ENCODE measurements at regions not wholly inside any gene's neighbourhood (a gene's known extent, or its start where the extent isn't known, plus 50 kb on each side); places are given as distances from the start of the nearest gene placed in this dataset.

DNA sequence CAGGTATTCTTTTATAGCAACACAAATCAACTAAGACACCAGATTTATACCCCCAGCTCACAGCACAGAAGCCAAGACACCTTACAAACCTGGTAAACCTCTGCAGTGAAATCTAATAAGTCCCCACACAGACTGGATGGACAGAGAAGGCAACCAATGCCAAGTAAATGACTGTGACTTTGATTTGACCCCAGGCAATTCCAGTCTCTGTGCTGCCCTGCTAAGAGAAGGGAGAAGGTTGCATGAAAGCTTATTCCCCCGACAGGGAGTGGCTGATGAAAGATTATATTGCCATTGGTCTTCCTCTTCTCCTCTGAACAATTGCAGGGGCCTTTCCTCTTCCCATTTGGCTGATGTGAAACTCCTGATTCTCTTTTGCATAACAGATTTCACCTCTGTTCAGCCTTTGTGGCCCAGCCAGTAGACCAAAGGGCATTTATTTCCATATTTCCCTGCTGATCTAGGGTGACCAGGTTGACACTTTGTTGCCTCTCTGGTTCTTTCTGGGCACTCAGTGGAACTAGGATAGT, 107.6 kb downstream of the ADRB2 start:
- Histone ChIP-seq H3K9ac (ENCODE audit: low read depth, low read length) (no peak overlapping the region), H3K4me3 (ENCODE audit: low read length) (no peak overlapping the region), H3K27me3 (ENCODE audit: insufficient read depth, low read length) (no peaks in the 10 kb centered on the region), H3K4me1 (ENCODE audit: insufficient read depth, low read length) (0 out of 2 replicates have a peak, but pooled peaks cover 5% of the 10 kb centered on the region), H3K9me3 (ENCODE audit: insufficient read depth, low read depth, low read length) (no peaks in the 10 kb centered on the region), H3K36me3 (ENCODE audit: insufficient read depth, low read depth, low read length) (no peaks in the 10 kb centered on the region), H3K27ac (ENCODE audit: low read length) (no peak overlapping the region)

DNA sequence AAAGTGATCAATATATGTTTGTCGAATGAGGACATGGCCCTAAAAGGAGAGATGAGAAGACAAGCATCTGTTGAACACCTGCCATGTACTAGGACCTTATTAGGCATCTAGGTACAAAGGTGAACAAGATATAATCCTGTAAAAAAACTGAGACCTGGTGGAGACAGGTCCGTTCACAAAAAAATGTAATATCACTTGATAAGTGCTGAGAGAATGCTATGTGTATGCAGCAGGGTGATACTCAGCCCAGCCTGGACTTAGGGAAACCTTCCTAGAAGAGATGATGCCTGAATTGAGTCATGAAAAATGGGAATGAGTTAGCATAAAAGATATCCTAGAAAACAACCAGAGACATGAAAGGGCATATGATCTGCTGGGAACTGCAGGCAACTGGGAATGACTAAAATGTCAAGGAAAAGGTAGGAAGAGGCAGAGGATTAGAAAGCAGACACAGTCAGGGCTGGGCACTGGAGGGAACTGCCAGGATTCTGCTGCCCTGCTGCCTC, 108.5 kb downstream of the ADRB2 start:
- no peak overlapping the region for H3K27ac ChIP-seq (ENCODE audit: low read length)
- 0 out of 2 replicates have a peak, but pooled peaks cover 5% of the 10 kb centered on the region for H3K4me1 ChIP-seq (ENCODE audit: insufficient read depth, low read length)
- no peak overlapping the region for H3K9ac ChIP-seq (ENCODE audit: low read depth, low read length)
- no peaks in the 10 kb centered on the region for H3K9me3 ChIP-seq (ENCODE audit: insufficient read depth, low read depth, low read length)
- H3K4me3 ChIP-seq (ENCODE audit: low read length), result no peak overlapping the region
- H3K27me3 ChIP-seq (ENCODE audit: insufficient read depth, low read length), result no peaks in the 10 kb centered on the region
- no peaks in the 10 kb centered on the region for H3K36me3 ChIP-seq (ENCODE audit: insufficient read depth, low read depth, low read length)

DNA sequence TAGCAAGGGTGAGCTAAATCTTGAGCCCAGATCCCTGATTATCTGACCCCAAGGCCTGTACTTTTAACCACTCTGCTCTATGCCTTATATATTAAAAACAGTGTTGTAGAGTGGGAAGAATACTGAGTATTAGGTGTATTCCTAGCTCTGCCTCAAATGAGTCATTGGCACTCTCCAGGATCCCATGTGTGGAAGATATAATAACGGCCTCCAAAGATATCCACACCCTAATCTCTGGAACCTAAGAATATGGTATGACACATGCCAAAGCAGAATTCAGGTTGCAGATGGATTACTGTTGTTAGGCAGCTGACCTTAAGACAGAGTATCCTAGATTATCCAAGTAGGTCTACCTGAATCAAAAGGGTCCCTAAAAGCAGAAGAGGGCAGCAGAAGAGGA, 110.8 kb downstream of the ADRB2 start:
- Histone ChIP-seq H3K4me3 (ENCODE audit: low read length) (no peak overlapping the region), H3K4me1 (ENCODE audit: insufficient read depth, low read length) (no peaks in the 10 kb centered on the region; the same call in 1 of the 2 replicates), H3K9me3 (ENCODE audit: insufficient read depth, low read depth, low read length) (no peaks in the 10 kb centered on the region; the same call in 1 of the 2 replicates), H3K36me3 (ENCODE audit: insufficient read depth, low read depth, low read length) (no peaks in the 10 kb centered on the region), H3K27me3 (ENCODE audit: insufficient read depth, low read length) (no peaks in the 10 kb centered on the region), H3K9ac (ENCODE audit: low read depth, low read length) (no peak overlapping the region), H3K27ac (ENCODE audit: low read length) (no peak overlapping the region)

DNA sequence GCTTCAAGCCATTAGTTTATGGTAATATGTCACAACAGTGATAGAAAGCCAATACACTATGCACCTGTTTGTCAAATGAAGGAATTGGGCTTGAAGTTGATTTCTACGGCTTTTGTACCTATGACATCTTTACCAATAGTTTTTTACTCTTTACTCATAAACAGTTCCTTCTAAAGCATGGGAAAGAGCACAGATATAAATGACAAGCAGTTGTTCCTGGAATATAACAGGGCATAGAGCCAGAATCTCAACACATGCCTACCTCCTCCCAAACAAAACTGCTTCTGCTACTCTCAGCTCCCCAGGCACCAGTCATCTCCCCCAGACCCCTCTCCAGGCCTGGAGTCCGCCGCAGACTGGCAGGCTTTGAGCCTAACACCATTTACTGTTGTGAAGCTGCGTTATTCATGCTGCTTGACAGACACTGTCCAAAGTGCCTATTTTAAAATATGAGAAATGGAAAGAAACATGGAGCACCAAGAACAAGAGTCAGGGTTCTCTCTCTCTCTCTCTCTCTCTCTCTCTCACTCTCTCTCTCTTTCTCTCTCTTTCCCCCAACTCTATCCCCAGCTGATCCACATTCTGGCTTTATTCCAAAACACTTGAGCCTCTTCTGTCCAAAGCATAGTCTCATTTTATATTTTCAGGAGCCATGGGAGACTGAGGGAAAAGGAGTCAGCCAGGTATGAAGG, 111.6 kb downstream of the ADRB2 start:
- no peaks in the 10 kb centered on the region for H3K36me3 ChIP-seq (ENCODE audit: insufficient read depth, low read depth, low read length)
- no peaks in the 10 kb centered on the region; the same call in 1 of the 2 replicates for H3K9me3 ChIP-seq (ENCODE audit: insufficient read depth, low read depth, low read length)
- no peak overlapping the region for H3K4me3 ChIP-seq (ENCODE audit: low read length)
- H3K4me1 ChIP-seq (ENCODE audit: insufficient read depth, low read length), result no peaks in the 10 kb centered on the region; the same call in 1 of the 2 replicates
- H3K27me3 ChIP-seq (ENCODE audit: insufficient read depth, low read length), result no peaks in the 10 kb centered on the region
- no peak overlapping the region for H3K9ac ChIP-seq (ENCODE audit: low read depth, low read length)
- H3K27ac ChIP-seq (ENCODE audit: low read length), result no peak overlapping the region

DNA sequence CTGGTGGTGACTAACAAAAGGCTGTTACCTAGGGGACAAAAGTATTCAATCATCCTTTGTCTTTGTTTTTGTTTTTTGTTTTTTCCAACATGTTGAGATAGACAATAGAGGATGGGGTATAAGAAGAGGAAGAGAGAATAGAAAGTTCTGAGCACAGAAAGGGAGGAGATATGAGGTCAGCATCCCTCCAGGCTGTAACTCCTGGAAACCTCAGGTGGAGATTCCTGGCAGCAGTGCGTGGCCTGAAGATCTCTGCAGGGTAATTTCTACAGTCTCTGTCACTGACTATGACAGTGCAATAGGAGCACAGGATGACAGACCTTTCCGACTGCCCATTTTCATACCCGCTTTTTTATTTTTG, 112.1 kb downstream of the ADRB2 start:
- H3K9ac ChIP-seq (ENCODE audit: low read depth, low read length), result no peak overlapping the region
- no peaks in the 10 kb centered on the region; the same call in 1 of the 2 replicates for H3K4me1 ChIP-seq (ENCODE audit: insufficient read depth, low read length)
- H3K9me3 ChIP-seq (ENCODE audit: insufficient read depth, low read depth, low read length), result no peaks in the 10 kb centered on the region; the same call in 1 of the 2 replicates
- H3K27ac ChIP-seq (ENCODE audit: low read length), result no peak overlapping the region
- H3K27me3 ChIP-seq (ENCODE audit: insufficient read depth, low read length), result no peaks in the 10 kb centered on the region
- H3K36me3 ChIP-seq (ENCODE audit: insufficient read depth, low read depth, low read length), result no peaks in the 10 kb centered on the region
- no peak overlapping the region for H3K4me3 ChIP-seq (ENCODE audit: low read length)

DNA sequence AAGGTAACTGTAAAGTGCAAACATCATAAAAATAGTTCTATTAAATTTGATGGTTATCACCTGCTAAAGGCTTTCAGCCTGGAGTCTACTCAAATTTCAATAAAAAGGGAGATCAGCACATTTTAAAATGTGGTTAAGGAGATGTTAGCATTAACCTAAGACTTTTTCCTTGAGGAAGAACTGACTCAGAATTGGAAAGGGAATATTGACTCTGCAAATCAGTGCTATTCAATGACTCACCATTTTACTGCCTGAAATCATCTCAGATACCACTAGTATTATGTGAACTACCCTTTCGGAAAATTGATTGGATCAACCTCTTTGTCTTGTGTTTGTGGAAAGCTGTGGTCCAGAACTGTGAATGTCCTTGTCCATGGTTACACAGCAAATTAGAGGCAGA, 113.3 kb downstream of the ADRB2 start:
- Histone ChIP-seq H3K9ac (ENCODE audit: low read depth, low read length) (no peak overlapping the region), H3K4me1 (ENCODE audit: insufficient read depth, low read length) (no peaks in the 10 kb centered on the region; the same call in 1 of the 2 replicates), H3K27me3 (ENCODE audit: insufficient read depth, low read length) (no peaks in the 10 kb centered on the region), H3K4me3 (ENCODE audit: low read length) (no peak overlapping the region), H3K9me3 (ENCODE audit: insufficient read depth, low read depth, low read length) (no peaks in the 10 kb centered on the region; the same call in 1 of the 2 replicates), H3K27ac (ENCODE audit: low read length) (no peak overlapping the region), H3K36me3 (ENCODE audit: insufficient read depth, low read depth, low read length) (no peaks in the 10 kb centered on the region)

DNA sequence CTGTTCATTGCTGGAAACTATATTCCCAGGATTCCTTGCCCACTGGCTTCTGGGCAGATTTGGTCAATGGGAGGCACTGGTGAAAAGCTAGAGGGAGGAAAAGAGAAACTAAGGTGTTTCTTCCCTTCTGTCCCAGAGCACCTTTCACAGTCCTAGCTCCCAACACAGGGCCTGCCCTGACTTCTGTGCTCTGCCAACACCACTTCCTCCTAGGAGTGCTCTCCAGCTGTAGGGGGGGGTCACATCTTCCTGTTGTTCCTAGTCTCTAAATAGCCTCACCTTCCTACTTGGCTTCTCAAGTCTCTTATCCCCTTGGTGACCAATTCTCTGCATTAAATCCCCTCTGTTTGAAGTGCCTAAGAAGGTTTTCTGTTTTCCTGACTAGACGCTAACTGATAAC, 115.4 kb downstream of the ADRB2 start:
- no peaks in the 10 kb centered on the region for H3K27me3 ChIP-seq (ENCODE audit: insufficient read depth, low read length)
- no peak overlapping the region for H3K4me3 ChIP-seq (ENCODE audit: low read length)
- H3K27ac ChIP-seq (ENCODE audit: low read length), result no peak overlapping the region
- no peaks in the 10 kb centered on the region; the same call in 1 of the 2 replicates for H3K4me1 ChIP-seq (ENCODE audit: insufficient read depth, low read length)
- H3K9me3 ChIP-seq (ENCODE audit: insufficient read depth, low read depth, low read length), result no peaks in the 10 kb centered on the region; the same call in 1 of the 2 replicates
- H3K36me3 ChIP-seq (ENCODE audit: insufficient read depth, low read depth, low read length), result no peaks in the 10 kb centered on the region
- H3K9ac ChIP-seq (ENCODE audit: low read depth, low read length), result no peak overlapping the region

DNA sequence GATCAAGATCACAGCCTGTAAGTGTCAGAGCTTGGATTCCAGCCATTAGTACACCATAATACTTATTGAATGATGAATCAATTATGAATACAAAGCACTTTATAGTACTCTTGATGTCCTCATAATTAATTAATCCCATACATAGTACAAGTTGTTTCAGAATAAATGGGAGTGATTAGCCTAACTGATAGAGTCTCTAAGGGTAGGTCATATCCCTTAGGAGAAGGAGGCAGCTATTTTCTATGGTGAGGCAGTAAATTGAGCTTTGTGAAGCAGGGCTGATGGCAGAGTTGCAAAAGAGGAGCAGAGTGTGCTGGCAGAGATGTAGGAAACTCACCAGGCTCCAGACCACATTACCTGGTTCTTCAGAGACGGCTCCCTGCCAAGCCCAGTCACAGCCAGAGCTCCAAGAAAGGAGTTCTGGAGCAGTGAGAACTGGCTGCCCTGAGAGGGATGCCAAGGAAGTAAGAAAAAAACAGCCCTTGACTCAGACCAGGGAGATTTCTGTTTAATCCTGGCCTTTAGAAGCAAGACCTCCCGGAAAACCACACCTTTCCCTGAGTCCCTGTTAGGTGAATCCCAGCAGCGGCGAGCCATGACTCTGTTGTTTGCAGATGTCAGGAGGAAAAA, 112.9 kb downstream of the SH3TC2 start:
- H3K4me1 ChIP-seq (ENCODE audit: insufficient read depth, low read length), result peaks cover 14% of the 10 kb centered on the region; the same call in 1 of the 2 replicates
- H3K4me3 ChIP-seq (ENCODE audit: low read length), result no peak overlapping the region
- no peak overlapping the region for H3K27ac ChIP-seq (ENCODE audit: low read length)
- H3K9ac ChIP-seq (ENCODE audit: low read depth, low read length), result no peak overlapping the region
- H3K36me3 ChIP-seq (ENCODE audit: insufficient read depth, low read depth, low read length), result no peaks in the 10 kb centered on the region
- H3K9me3 ChIP-seq (ENCODE audit: insufficient read depth, low read depth, low read length), result no peaks in the 10 kb centered on the region
- no peaks in the 10 kb centered on the region for H3K27me3 ChIP-seq (ENCODE audit: insufficient read depth, low read length)

DNA sequence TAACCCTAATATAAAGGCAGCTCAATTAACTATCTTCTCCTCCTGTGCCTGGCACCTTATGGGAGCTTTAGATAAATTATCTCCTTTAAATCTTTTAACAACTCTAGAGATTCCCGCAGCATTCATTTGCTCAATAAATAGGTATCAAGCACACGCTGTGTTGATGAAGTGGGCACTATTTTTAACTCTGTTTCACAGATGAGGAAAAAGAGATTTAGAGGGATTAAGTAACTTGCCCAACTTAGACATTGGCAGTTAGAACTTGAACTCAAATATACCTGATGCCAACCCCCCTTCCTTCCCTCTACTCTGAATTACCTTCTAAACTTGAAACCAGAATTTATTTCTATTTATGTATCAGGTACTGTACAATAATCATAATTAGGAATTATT, 112.4 kb downstream of the SH3TC2 start:
- Histone ChIP-seq H3K4me3 (ENCODE audit: low read length) (no peak overlapping the region), H3K9me3 (ENCODE audit: insufficient read depth, low read depth, low read length) (no peaks in the 10 kb centered on the region), H3K27me3 (ENCODE audit: insufficient read depth, low read length) (no peaks in the 10 kb centered on the region), H3K4me1 (ENCODE audit: insufficient read depth, low read length) (peaks cover 14% of the 10 kb centered on the region; the same call in 1 of the 2 replicates), H3K9ac (ENCODE audit: low read depth, low read length) (no peak overlapping the region), H3K27ac (ENCODE audit: low read length) (no peak overlapping the region), H3K36me3 (ENCODE audit: insufficient read depth, low read depth, low read length) (no peaks in the 10 kb centered on the region)

DNA sequence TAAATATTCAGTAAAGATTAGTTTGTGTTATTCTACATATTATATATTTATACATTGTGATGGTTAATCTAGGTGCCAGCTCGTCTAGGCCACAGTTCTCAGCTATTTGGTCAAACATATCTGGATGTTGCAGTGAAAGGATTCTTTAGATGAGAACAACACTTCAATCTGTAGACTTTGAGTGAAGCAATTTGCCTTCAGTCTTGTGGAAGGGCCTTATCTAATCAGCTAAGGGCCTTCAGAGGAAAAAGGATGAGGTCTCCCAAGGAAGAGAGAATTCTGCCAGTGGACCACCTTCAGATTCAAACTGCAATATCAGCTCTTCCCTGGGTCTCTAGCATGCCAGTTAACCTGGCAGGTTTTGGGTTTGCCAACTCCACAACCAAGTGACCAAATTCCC, 112.0 kb downstream of the SH3TC2 start:
- H3K27ac ChIP-seq (ENCODE audit: low read length), result no peak overlapping the region
- H3K4me1 ChIP-seq (ENCODE audit: insufficient read depth, low read length), result peaks cover 14% of the 10 kb centered on the region; the same call in 1 of the 2 replicates
- H3K4me3 ChIP-seq (ENCODE audit: low read length), result no peak overlapping the region
- no peak overlapping the region for H3K9ac ChIP-seq (ENCODE audit: low read depth, low read length)
- no peaks in the 10 kb centered on the region for H3K36me3 ChIP-seq (ENCODE audit: insufficient read depth, low read depth, low read length)
- no peaks in the 10 kb centered on the region for H3K27me3 ChIP-seq (ENCODE audit: insufficient read depth, low read length)
- H3K9me3 ChIP-seq (ENCODE audit: insufficient read depth, low read depth, low read length), result no peaks in the 10 kb centered on the region

DNA sequence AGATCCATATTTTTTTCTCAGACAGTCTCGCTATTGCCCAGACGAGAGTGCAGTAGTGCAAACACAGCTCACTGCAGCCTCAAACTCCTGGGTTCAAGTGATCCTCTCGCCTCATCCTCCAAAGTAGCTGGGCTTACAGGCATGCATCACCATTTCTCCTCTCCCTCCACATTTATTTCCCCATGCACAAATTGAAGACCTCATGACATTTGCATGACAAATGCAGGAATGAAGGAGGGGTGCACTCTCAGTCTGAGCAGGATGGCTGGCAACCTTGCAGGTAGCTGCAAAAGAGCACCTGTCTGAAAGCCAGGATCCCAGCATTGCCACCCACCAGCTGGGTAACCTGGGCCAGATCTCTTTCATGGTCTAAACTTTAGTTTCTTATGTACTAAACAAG, 111.2 kb downstream of the SH3TC2 start:
- Histone ChIP-seq H3K27ac (ENCODE audit: low read length) (no peak overlapping the region), H3K4me3 (ENCODE audit: low read length) (no peak overlapping the region)

More for the DNA sequence above, 111.2 kb downstream of the SH3TC2 start:
- Histone ChIP-seq H3K9ac (ENCODE audit: low read depth, low read length) (no peak overlapping the region), H3K4me1 (ENCODE audit: insufficient read depth, low read length) (peaks cover 14% of the 10 kb centered on the region; the same call in 1 of the 2 replicates), H3K36me3 (ENCODE audit: insufficient read depth, low read depth, low read length) (no peaks in the 10 kb centered on the region), H3K9me3 (ENCODE audit: insufficient read depth, low read depth, low read length) (no peaks in the 10 kb centered on the region), H3K27me3 (ENCODE audit: insufficient read depth, low read length) (no peaks in the 10 kb centered on the region)
